ENCODE measurements at regions not wholly inside any gene's neighbourhood (a gene's known extent, or its start where the extent isn't known, plus 50 kb on each side); places are given as distances from the start of the nearest gene placed in this dataset.
"Not testable (repeated sequence)": the region's sequence is repeated elsewhere in the genome, so short reads cannot be mapped to it uniquely, and the experiment has no call there.

- FAIRE-seq = no peak
- no peak for DNase-seq (ENCODE audit: insufficient read length, low spot score)
- no peak for TF ChIP-seq POLR2A (IDR thresholded peaks at IDR 0.05; ENCODE audit: low read depth, low read length)
These were observed 298.9 kb upstream of the TGFBR2 start for GRCh38 chr3:30307372-30307950.

GRCh38 chr3:30308131-30308530, 298.3 kb upstream of the TGFBR2 start:
- DNase-seq (ENCODE audit: insufficient read length, low spot score) (no peak), FAIRE-seq (no peak)
- TF ChIP-seq POLR2A (IDR thresholded peaks at IDR 0.05; ENCODE audit: low read depth, low read length) = no peak

GRCh38 chr3:30309961-30310954, 296.1 kb upstream of the TGFBR2 start:
- no peak for DNase-seq (ENCODE audit: insufficient read length, low spot score)
- peak; percentile 61 for FAIRE-seq
- TF ChIP-seq POLR2A (IDR thresholded peaks at IDR 0.05; ENCODE audit: low read depth, low read length) = no peak

- TF ChIP-seq POLR2A (IDR thresholded peaks at IDR 0.05; ENCODE audit: low read depth, low read length) = no peak
- FAIRE-seq (no peak), DNase-seq (ENCODE audit: insufficient read length, low spot score) (no peak)
These were observed 294.6 kb upstream of the TGFBR2 start for GRCh38 chr3:30311781-30312180.

- DNase-seq (ENCODE audit: insufficient read length, low spot score) (no peak), FAIRE-seq (no peak)
- TF ChIP-seq POLR2A (IDR thresholded peaks at IDR 0.05; ENCODE audit: low read depth, low read length) = no peak
These were observed 292.6 kb upstream of the TGFBR2 start for GRCh38 chr3:30313840-30314239.

GRCh38 chr3:30314757-30315325, 291.6 kb upstream of the TGFBR2 start:
- no peak for TF ChIP-seq POLR2A (IDR thresholded peaks at IDR 0.05; ENCODE audit: low read depth, low read length)
- DNase-seq (ENCODE audit: insufficient read length, low spot score) = no peak
- no peak for FAIRE-seq

- TF ChIP-seq POLR2A (IDR thresholded peaks at IDR 0.05; ENCODE audit: low read depth, low read length) = no peak
- no peak for DNase-seq (ENCODE audit: insufficient read length, low spot score)
- no peak for FAIRE-seq
These were observed 291.0 kb upstream of the TGFBR2 start for GRCh38 chr3:30315447-30315846.

GRCh38 chr3:30317561-30317960, 288.8 kb upstream of the TGFBR2 start:
- DNase-seq (ENCODE audit: insufficient read length, low spot score) (no peak), FAIRE-seq (no peak)
- no peak for TF ChIP-seq POLR2A (IDR thresholded peaks at IDR 0.05; ENCODE audit: low read depth, low read length)

- no peak for DNase-seq (ENCODE audit: insufficient read length, low spot score)
- FAIRE-seq = no peak
- TF ChIP-seq POLR2A (IDR thresholded peaks at IDR 0.05; ENCODE audit: low read depth, low read length) = no peak
These were observed 288.3 kb upstream of the TGFBR2 start for GRCh38 chr3:30318110-30318509.

- FAIRE-seq = peak; percentile 97
- DNase-seq (ENCODE audit: insufficient read length, low spot score) = peak; percentile 9
- no peak for TF ChIP-seq POLR2A (IDR thresholded peaks at IDR 0.05; ENCODE audit: low read depth, low read length)
These were observed 286.7 kb upstream of the TGFBR2 start for GRCh38 chr3:30319713-30320112.

- FAIRE-seq = no peak
- TF ChIP-seq POLR2A (IDR thresholded peaks at IDR 0.05; ENCODE audit: low read depth, low read length) = no peak
- no peak for DNase-seq (ENCODE audit: insufficient read length, low spot score)
These were observed 286.0 kb upstream of the TGFBR2 start for GRCh38 chr3:30320392-30320791.

GRCh38 chr3:30321065-30321464, 285.3 kb upstream of the TGFBR2 start:
- TF ChIP-seq POLR2A (IDR thresholded peaks at IDR 0.05; ENCODE audit: low read depth, low read length) = no peak
- DNase-seq (ENCODE audit: insufficient read length, low spot score) = no peak
- no peak for FAIRE-seq

- DNase-seq (ENCODE audit: insufficient read length, low spot score); FAIRE-seq: not testable (repeated sequence)
These were observed 282.8 kb upstream of the TGFBR2 start for GRCh38 chr3:30323649-30324048.

GRCh38 chr3:30324587-30324986, 281.8 kb upstream of the TGFBR2 start:
- DNase-seq (ENCODE audit: insufficient read length, low spot score) = no peak
- no peak for TF ChIP-seq POLR2A (IDR thresholded peaks at IDR 0.05; ENCODE audit: low read depth, low read length)
- FAIRE-seq = no peak

GRCh38 chr3:30327976-30328375, 278.4 kb upstream of the TGFBR2 start:
- peak; percentile 90 for FAIRE-seq
- DNase-seq (ENCODE audit: insufficient read length, low spot score) = not testable (repeated sequence)

- FAIRE-seq = not testable (repeated sequence)
These were observed 277.5 kb upstream of the TGFBR2 start for GRCh38 chr3:30328935-30329334.

More at GRCh38 chr3:30328935-30329334, 277.5 kb upstream of the TGFBR2 start:
- DNase-seq (ENCODE audit: insufficient read length, low spot score) = not testable (repeated sequence)

Data from H54 (cell line).